NCI-H2196 (cell line): ENCODE measurements at regions not wholly inside any gene's neighbourhood (a gene's known extent, or its start where the extent isn't known, plus 50 kb on each side); places are given as distances from the start of the nearest gene placed in this dataset.
A peak's percentile ranks its signal among the peaks of the same experiment; 100 is the strongest.

ENCODE experiments used
- DNase-seq: peaks from one replicate; lab custom pipeline; 2025; ENCODE audit not compliant: unreplicated experiment; lab: John Stamatoyannopoulos, UW

DNA sequence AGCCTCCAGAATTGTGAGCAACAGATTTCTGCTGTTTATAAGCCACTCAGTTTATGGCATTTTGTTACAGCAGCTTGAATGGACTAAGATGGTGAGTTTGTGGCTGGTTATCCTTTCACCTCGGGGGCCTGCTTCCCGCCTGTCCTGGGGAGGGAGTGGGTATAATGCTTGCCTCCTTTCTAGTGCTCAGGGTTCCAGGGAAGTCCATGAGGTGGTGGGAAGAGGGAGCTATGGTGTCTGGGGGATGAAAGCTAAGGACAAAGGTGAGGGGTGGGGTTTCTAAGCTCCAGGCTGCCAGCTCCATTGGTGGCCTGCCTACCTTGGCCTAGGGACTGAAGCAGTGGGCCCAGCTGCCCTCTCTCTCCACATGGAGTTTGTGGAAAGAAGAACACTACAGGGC is 50.2 kb upstream of the SDK2 start:
- DNase-seq = no peak

DNA sequence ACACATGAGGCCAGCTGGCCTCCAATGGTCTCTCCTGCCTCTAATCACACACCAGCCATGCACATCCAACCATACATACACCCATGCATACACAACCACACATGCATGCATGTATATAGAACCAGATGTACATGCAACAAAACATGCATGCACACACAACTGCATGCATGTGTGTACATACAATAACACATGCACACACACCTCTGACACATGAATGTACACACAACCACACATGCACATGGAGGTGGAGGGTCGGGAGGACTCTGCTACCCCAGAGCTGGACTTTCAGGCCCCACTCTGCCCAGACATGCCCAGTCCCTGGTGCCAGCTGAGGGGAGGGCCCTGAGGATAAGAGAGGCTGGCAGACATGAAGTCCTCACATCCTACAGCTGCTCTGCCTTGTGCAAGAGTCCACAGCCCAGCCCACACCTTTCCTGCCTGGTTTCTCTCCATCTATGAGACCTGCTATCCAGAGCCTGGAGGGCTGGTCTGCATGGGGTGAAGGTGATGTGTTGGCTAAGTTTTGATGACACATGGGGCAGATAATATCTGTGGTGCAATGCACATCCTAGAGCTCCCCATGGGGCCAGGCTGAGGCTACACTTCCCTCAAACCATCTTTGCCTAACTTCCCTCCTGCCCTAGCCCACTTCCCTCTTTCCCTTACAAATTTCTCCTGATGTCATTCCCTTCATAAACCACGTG is 50.9 kb upstream of the SDK2 start:
- DNase-seq = no peak

DNA sequence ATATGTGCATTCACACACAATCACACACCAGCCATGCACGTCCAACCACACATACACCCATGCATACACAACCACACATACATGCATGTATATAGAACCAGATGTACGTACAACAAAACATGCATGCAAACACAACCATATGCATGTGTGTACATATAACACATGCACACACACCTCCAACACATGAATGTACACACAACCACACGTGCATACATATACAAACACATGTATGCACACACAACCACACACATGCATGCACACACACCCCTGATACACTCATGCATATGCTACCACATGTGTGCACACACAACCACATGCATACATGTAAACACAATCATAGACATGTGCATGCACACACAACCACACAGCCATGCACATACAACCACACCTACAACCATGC is 52.0 kb upstream of the SDK2 start:
- no peak for DNase-seq

DNA sequence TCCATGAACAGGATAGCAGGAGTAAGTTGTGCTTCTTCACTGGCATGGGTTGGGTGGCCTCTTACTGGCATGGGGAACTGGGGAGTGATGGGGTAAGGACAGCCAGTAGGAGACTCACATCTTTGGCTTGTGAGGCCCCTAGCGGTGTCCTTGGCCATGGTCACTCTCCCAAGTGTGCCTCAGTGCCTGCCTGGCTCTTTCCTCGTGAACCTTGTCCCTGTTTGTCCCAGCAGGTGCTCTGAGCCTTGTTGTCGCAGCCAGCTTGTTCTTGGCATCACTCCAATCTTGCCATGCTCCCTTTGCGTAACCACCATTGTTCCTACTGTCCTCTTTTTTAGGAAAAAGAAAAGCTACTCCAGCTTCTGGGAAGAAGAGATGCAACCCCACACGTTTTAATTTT is 53.6 kb upstream of the SDK2 start:
- peak; percentile 41 for DNase-seq

DNA sequence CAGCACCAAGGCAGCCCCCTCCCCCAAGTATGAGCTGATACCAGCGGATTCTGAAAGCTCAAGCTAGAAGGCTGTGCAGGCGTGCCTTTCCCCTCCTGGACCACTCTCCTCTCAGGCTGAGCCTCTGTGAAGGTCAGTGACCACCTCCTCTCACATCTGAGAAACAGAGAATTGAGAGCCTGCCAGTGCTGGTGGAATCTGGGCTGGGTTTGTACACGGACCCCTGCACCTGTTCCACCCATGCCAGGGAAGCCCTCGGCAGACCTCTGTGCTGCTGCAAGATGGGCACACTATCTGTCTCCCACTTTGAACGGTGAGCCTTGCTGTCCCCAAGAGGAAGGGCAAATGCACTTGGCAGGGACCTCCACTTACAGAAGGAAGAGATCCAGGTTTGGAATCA is 54.7 kb upstream of the SDK2 start:
- no peak for DNase-seq

DNA sequence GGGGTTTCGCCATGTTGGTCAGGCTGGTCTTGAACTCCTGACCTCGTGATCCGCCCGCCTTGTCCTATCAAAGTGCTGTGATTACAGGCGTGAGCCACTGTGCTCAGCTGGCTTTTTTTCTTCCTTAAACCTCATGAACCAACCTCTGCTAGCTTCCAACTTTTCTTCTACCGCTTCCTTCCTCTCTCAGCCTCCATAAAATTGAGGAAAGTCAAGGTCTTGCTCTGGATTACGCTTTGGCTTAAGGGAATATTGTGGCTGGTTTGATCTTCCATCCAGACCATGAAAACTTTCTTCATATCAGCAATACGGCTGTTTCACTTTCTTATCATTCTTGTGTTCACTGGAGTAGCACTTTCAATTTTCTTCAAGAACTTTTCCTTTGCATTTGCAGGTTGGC is 57.5 kb upstream of the SDK2 start:
- no peak for DNase-seq

DNA sequence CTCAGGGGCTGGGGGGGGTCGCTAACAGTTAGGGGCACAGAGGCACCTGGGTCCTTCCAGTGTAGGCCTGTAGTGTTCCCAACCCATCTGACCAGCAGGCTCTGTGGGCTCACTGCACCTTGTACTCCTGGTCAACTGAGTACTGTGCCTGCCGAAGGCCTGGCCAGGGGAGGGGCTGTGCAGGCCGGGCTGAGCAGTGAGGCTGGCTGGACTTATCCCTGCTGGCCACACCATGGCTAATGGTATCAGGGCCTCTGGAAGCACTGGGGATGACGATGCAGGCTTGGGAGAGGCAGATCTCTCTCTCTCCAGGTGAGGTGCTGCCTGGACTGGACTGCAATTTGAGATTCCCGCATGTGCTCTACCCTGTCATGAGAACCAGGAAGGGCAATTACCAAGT is 58.9 kb upstream of the SDK2 start:
- no peak for DNase-seq

DNA sequence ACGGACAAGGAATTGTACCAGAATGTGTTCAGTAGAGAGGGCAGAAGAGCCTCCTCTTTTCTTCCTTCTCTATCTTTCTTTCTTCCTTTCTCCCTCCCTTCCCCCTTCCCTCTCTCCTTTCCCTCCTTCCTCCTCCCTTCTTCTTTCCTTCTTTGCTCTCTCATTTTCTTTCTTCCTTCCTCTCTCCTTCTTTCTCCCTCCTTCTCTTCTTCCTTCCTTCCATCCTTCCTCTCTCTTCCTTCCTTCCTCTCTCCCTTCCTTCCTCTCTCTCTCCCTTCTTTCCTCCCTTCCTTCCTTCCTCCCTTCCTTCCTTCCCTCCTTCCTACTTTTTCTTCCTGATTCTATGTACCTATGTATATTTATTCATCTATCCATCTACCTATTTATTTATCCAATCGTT is 59.7 kb upstream of the SDK2 start:
- DNase-seq = no peak

DNA sequence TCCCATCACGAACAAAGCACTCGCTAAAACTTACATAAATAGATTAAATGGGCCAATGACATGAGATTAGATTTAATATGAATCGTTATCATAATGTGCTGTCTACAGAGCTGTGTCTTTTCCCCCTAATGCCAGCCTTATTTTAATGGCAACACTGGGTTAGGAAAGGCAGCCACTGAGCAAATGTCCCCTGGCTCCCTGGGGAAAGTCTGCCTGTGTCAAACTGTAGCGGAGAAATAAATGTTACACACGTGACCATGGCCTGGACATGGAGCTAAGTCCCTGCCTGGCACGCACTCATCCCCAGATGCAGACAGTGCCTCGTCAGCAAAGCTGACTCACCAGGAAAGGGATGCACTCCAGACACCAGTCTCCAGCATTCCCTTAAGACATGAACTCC is 61.3 kb upstream of the SDK2 start:
- no peak for DNase-seq

DNA sequence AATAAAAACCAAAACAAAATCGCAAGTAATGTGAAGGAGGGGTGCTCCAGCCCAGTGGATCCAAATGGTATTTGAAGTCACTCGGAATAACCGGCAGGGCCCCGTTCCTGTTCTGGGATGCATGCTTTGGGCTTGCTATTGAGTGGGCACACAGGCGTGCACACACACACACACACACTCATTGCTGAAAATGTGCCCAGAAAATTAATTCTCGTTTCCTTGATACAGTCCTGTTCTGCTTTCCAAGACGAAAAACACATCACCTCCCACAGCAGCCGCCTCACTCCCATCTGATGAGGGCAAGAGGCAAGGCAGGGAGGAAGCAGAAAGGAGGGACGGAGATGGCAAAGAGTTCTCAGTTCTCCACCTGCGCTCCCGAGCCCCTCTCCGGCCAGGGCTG is 62.2 kb upstream of the SDK2 start:
- no peak for DNase-seq

DNA sequence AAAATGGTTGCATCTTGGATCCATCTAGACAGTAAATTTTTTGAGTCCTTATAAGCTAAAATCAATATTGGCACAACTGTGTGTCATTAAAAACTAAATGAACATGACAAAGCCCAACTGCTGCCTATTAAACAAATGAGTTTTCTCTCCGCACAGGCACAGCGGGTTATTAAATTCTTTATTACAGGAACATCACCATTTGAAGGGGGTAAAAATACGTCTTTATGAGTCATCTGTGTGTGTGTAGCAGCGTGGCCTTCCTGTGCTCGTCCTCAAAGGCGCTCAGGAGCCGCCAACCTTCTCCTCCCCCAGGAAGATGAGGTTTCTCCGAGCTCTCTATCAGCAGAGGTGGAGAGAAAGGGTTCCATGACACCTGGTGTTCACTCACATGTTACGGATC is 62.6 kb upstream of the SDK2 start:
- peak; percentile 36 for DNase-seq

DNA sequence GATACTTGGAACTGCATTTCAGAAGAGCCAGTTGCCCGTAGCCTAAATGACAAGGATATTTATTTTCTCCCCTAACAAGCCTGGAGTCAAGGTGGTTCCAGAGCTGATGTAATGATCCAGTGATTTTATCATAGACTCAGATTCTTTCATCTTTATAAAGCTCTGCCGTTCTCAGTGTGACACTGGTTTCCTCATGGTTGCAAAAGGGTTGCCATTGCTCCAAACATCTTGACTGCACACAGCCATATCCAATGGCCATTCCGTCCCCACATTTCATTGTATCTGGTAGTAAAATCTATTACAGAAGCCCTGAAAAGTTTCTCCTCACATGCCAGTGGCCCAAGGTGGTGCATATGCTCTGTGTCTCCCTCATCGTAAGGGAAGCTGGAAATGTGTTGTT is 63.1 kb upstream of the SDK2 start:
- no peak for DNase-seq

DNA sequence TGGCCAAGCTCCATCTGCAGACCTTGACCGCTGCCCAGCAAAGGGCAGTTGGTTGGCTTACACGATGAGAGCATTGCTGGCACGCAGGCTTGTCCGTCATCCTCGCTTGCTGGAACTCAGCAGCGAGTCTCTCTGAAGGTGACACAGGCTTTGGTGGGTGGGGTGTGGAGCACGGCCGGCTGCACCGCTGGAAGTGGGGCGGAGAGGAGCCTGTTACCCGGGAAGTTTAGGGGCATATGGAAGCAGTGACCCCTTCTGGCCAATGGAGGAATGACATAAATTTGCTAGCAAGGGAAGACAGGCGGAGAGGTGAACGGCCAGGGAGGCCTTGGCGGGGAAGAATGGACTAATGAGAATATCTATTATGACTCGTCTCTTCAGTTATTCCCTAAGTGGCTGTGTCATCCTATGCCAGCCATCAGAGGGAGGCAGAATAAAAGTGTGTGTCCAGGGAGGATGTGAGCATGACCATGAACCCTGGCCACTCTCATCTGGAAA is 65.9 kb upstream of the SDK2 start:
- peak; percentile 36 for DNase-seq

DNA sequence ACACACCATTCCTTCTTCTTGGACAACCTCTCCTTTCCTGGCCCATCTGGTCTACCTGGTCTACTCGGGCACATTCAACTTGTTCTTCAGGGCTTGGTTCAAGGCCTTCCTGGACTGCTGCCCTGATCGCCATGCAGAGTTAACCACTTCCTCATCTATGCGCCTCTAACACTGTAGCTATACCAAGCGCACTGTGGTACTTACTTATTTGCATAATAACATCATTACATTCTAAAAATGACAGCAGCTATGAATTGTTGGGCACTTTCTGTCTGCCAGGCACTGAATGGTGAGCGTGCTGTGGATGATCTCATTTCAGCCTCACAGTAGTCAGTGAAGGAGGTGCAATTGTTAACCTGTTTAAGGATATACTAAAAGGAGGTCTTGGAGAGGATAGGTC is 66.9 kb upstream of the SDK2 start:
- DNase-seq = no peak

DNA sequence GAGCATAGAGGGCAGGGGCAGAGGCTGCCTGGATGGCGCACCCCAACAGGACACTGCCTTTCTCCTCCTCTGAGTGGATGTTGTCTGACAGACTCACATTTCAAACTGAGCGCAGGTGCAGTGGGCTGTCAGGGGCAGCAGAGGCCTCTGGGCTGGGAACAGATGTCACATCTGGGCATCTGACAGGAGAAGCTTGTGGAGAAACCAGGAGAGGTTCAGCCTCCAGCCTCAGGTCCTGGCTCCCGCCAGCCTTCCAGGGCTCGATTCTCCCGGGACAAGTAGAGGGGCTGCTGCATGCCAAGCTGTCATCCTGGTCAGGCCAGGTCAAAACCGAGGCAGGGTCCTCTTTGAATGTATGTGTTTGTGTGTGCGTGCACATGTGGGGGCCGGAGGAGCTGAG is 67.7 kb upstream of the SDK2 start:
- DNase-seq = no peak

DNA sequence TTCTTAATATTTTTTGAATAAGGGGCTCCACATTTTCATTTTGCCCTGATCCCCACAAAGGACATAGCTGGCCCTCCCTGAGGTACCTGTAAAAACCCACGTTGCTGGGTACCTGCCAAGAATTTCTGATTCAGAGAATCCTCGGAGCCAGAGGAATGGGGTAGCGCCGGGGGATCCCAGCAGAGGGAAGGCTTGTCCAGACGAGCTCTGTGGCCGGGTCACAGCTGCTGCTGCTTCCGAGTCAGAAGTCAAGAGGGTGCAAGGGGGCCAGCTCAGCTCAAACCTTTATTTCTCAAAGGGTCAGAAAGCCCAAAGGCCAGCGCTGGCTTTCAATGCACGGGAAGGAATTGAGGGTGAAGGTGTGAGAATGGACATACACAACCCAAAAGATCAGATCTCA is 68.9 kb upstream of the SDK2 start:
- peak; percentile 18 for DNase-seq

DNA sequence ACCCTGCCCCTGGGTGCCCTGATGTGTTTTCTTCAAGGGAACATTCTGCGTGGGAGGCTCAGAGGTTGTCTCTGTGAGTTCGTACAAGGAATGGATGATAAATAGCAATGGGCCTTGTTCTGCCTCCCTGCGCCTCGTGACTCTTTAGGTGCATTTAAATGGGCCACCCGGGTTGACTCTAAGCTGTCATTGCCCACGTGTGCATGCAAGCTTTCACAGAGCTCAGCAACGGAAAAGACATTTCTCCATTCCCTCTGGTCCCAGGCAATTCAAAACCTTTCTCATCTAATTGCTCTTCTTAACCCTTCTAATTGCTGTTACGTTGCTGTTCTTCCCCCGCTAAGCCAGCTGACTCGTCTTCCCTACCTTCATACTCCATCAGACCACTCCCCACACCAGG is 71.5 kb upstream of the SDK2 start:
- DNase-seq = no peak

DNA sequence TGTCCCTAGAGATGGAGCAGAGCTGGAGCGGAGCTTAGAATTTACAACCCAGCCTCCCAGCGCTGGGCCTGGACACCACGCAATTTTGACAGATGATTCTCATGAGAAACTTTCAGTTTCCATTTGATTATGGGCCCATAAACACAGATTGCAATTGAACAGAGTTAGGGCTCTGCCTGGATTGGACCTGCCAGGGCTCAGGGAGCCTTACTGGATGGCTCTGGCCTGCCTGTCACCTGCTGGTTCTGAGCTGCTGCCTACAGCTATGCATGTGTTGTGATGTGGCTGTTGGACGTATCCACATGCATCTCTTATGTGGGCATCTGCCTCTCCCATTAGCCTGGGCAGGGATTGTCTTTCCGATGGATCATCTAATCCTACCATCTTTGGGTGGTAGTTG is 73.4 kb upstream of the SDK2 start:
- DNase-seq = no peak

DNA sequence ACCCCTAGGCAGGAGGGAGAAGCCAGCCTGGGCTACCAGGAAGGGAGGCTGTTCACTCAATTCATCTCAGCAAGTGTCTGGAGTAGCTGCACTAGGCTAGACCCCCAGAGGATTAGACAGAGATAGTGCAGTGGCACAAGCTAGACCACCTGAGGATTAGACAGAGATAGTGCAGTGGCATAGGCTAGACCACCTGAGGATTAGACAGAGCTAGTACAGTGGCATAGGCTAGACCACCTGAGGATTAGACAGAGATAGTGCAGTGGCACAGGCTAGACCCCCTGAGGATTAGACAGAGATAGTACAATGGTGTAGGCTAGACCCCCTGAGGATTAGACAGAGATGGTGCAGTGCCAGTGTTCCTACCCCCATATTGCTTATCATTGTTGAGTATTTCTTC is 74.1 kb upstream of the SDK2 start:
- no peak for DNase-seq

DNA sequence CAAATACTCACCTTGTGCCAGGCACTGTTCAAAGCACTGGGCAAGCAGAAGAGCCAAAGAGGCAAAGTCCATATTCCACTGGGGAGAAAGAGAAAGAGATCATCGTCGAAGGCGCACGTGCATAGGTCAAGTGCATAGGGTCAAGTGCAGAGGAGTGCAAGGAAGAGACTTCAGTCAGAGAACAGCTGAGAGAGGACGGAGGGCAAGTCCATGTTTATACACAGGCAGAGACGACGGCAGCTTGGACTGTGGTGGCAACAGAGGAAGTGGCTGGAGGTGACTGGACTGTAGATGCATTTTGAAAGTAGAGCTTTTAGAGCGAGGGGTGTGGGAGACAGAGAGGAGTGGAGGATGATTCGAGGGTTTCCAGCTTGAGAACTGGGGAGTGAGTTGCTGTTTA is 74.7 kb upstream of the SDK2 start:
- peak; percentile 26 for DNase-seq

DNA sequence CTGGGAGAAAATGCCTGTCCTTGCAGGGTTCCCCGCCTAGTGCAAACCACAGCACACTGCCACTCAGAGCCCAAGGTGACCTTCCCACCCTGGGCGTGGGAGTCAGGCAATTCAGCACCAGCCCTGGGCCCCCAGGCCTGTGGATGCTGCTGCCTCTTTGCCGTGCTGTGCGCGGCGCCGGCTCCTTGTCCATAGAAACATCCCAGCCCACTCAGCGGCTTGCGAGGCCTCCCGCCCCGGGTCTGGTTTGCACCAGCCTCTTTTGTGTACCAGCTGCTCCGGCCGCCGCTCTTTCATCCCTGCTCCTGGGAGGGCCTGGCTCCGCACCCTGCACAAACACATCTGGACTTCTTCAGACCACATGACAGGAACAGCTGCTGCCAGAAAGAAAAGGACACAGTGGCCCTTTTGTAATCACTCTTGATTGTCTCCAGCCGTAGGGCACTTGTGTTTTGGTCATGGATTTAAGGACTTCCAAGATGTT is 75.4 kb upstream of the SDK2 start:
- peak; percentile 72 for DNase-seq

DNA sequence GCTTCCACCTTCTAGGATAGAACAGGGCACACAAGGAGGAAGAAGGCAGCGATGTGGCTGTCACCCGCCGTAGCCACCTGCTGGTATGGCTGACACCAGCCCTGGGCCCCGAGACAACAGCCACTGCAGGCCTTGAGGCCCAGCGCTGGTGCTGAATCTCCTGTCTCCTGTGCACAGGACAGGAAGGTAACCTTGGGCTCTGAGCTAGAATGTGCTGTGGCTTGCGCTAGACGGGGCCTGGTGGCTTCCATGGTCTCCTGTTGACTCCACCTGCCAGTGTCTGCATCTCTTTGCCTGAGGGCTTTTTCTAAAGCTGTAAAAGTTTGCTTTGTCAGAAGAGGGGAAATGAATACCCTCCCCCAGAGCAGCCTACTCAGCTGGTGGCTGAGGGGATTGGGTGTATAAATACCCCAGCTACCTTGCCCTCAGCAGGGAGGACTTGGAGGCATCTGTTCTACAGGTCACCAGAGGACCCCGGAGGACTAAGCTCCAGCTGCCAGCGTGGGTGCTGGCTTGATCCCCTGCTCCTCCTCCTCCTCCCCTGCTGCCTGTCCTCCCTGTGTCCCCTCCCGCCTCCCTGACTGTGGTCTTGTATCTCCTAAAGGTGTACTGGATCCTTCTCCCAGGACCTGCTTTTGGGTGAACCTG is 76.1 kb upstream of the SDK2 start:
- DNase-seq = peak; percentile 33

DNA sequence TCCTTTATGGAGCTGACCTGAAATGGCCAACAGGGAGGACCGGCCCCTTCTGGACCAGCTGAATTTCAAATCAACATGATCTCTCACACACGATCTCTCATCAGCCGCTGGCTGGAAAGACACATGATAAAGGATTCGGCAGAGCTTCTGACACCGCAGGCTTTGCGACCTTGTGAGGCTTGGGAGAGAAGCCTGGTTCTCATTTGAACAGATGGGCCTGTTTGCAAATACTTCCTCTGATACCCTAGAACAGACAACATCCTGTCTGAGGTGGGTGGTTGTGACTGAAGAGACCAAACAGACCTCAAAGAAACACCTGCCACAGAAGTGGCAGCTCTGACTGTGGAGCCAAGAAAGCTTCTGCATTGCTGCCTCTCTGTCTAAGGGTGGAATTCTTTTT is 77.9 kb upstream of the SDK2 start:
- DNase-seq = peak; percentile 46
